NCI-H1092 (cell line): ENCODE measurements at regions not wholly inside any gene's neighbourhood (a gene's known extent, or its start where the extent isn't known, plus 50 kb on each side); places are given as distances from the start of the nearest gene placed in this dataset.
"Not testable (repeated sequence)": the region's sequence is repeated elsewhere in the genome, so short reads cannot be mapped to it uniquely, and the experiment has no call there.

ENCODE experiments used
- DNase-seq: peaks from one replicate; lab custom pipeline; 2025; lab: John Stamatoyannopoulos, UW

DNA sequence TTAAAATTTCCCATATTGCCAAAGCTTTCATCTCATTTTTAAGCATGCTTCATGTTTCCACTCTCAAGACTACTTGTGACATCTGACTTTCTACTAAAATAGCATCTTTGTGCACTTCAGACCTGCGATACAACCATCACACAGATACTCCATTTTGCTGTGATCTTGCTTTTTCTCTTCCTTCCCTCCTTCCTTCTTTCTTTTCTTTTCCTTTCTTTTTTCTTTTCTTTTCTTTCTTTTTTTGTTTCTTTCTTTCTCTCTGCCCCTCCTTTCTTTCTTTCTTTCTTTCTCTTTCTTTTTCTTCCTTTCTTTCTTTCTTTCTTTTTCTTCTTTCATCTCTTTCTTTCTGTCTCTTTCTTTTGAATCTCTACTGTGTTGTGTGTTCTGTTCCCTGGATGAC, 194.0 kb upstream of the KCND2 start:
- no peak for DNase-seq

DNA sequence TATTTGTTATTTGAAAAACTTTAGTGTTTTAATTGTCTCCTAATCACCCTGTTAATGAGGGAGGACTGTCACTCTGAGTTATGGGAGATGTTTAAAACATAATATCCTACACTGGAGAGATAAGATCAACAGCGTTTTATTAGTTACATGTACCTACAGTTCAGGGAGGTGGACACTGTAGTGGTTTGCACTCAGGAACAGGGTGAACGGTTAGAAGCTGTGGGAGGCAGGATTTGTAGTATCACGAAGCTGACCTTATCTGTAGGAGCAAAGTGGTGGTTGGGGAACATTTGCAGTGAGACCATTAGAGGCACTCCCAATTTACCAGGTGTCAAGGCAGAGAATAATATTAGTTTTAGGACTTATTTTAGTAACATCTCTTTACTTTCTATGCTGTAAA, 193.3 kb upstream of the KCND2 start:
- no peak for DNase-seq

DNA sequence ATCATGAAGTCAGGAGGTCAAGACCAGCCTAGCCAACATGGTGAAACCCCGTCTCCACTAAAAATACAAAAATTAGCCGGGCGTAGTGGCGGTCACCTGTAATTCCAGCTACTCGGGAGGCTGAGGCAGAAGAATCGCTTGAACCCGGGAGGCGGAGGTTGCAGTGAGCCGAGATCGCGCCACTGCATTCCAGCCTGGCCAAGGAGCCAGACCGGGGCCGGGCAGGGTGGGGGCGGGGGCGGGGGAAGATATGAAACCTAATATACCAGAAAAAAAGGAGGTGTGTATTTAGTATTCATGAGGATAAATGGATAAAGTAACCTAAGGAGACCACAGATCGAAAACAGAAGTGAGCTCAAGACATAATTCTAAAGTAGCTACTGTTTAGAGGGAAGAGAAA, 186.5 kb upstream of the KCND2 start:
- not testable (repeated sequence) for DNase-seq

DNA sequence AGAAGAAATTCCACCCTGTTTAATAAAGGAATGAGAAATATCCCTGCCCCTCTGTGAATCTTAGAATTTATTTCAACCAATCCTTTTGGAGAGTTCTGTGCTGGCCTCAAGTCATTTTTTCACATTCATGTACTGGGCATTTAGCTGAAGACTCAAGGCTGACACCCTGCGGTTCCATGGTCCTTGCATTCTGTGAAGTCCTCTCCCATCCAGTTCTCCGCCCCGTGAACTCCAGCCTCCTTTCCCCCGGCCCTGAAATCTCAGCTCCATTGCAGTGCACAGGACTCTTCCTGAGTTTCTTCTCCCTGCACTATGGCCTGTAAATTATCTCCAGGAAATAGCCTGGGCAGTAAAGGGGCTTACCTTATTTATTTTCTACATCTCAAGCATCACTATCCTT, 183.0 kb upstream of the KCND2 start:
- no peak for DNase-seq

DNA sequence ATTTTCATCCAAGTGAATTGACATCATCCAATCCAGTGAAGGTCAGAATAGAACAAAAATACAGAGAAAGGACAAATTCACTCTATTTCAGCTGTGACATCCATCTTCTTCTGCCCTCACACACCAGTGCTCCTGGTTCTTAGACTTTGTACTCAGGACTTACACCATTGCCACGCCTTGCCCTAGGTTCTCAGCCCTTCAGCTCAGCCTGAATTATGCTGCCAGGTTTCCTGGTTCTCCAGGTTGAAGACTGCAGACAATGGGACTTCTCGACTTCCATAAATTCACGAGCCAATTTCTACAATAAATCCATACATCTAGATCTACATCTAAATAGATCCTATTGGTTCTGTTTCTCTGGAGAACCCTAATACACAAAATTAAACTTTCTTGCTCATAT, 181.2 kb upstream of the KCND2 start:
- DNase-seq: no peak

DNA sequence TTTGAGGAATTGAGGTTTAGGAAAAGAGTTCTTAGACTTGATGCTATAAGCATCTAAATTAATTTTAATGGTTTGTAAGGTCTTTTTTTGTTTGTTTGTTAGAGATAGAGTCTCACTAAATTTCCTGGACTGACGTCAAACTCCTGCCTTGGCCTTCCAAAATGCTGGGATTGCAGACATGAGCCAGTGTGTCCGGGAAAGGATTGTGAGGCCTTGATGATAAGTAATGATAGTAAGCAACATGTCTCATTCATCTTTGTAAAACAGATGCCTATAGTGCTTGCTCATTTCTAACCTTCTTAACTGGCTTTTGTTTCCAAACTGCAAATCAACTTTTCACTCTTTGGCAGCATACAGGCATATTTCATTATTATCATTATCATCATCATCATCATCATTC, 176.0 kb upstream of the KCND2 start:
- no peak for DNase-seq

DNA sequence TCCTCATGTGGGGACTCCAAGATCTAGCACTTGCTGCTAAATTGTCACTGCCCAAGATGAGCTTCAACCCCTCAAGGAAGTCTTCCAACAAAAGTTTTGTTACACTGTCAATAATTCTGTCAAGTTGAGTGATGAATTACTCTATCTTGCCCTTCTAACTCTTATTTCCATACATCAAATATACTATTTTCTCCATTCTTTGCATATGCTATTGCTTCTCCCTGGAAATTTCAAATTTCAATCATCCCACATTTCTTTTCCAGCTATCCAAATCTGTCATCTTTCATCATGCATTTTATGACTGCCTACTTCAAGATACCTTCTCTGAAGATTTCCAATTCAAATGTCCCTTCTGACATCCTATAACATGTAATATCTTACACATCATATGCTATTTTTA, 175.2 kb upstream of the KCND2 start:
- DNase-seq: no peak

DNA sequence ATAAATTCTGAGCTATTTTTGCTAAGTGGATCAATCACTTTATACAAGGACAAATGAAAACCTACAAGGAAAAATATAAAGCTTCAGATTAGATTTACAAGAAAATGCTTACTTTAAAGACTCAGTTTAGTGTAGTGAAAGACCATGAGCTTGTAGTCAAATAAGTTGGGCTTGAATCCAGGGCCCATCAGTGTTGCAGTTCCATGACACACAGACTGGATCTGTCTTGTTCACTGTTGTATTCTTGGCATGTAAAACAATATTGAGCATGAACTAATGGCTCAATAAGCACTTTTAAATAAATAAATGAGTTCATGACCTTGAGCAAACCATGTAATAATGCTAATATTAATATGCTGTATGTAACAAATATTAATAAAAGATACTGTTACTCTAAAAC, 164.6 kb upstream of the KCND2 start:
- DNase-seq: no peak

DNA sequence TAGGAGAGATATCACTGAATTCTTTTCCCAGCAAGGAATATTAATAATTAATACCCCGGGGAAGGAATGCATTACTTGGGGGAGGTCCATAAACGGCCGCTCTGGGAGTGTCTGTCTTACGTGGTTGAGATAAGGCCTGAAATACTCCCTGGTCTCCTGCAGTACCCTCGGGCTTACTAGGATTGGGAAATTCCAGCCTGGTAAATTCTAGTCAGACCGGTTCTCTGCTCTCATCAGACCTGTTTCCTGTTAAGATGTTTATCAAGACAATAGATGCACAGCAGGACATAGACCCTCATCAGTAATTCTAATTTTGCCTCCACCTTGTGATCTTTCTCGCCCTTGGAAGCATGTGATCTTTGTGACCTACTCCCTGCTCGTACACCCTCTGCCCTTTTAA, 162.8 kb upstream of the KCND2 start:
- DNase-seq: no peak

DNA sequence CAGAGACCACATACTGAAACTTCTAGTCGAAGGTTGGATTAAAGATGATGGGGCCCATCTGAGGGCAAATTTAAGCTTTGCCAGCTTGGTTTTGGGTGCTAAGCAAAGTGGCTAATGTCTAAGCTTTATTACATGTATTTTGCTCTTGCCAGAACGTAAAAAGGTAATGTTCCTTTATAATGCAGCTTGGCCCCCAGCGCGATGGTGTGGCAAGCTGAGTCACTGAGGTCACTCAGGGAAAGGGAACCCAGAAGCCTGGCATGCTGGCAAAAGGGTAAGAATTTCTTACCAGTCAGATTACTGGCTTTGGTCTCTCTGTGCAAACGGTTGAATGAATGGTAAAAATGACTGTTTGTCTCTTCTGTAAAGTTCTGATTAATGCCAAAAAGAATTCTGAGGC, 158.3 kb upstream of the KCND2 start:
- DNase-seq: no peak

DNA sequence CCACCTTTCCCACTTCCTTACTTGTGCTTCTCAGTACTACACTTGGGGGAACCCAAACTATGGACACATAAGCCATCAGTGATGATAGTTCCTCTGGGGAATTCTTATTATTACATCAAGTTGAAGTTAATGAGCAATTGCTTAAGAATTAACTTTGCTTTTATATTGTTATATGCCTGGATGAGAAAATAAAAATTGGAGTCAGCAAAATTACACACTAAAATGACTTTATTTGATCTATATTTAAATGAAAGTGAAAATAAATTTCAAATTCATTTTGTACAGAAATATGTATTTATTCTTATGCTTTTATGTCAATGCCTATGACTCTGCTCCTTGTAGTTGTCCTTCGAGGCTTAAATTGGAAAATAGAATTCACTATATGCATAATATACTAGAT, 149.4 kb upstream of the KCND2 start:
- DNase-seq: no peak

DNA sequence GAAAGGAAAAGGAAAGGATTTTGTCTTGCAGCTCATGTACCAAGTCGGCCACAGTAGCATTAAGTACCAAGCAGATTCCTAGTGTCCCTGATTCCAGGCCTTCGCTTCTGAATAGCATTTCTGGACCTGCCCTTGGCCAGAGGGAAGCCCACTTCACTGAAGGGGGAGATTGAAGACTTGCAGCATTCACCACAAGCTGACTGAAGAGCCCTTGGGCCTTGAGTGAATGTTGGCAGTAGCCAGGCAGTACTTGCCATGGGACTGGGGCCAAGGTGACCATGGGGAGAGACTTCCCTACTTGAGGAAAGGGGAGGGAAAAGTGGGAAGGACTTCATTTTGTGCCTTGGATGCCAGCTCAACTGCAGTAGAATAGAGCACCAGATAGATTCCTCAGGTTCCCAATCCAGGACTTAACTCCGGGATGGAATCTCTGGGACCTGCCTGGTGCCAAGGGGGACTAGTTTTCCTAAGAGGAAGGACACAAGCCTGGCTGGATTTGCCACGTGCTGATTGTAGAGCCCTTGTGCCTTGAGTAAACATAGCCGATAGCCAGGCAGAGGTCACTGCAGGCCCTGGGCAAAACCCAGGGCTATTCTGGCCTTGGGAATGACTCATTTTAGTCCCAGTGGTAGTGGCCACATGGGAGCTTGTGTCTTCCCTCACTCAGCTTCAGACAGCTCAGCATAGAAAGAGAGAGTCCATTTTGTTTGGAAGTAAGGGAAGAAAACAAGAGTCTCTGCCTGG, 141.7 kb upstream of the KCND2 start:
- no peak for DNase-seq

DNA sequence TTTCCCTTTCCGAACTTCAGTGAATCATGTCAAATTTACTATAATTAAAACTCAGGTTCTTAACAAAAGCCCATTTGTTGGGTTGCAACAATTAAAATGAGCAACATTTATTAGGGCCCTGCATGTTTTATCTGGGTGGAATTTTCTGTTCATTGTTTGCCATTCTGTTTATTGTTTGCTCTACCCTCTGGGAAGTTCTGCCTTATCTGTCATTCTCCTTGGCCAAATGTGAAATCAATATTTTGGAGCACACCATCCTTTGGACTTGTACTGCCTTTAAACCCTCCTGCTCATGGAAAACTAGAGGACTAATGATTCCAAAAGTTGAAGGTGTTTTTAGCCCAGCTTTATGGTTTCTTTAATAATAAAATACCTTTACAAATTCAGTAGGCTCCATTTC, 134.5 kb upstream of the KCND2 start:
- no peak for DNase-seq

DNA sequence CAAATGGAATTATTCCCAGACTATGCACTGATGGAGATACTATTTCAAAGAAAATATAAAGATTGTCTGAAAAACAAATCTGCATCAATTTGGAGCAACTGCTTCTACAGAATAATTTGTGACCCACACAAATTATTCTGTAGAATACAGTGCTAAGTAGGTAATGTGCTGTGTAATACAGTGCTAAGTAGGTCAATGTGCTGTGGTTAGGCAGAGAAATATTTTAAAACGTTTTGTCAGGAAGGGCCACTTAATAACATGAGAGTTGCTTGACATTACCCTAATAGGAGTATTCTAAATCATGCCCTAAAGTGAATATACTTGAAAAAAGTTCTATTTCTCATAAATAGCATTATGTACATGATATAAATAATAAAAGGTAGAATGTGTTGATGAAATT, 116.5 kb upstream of the KCND2 start:
- DNase-seq: no peak

DNA sequence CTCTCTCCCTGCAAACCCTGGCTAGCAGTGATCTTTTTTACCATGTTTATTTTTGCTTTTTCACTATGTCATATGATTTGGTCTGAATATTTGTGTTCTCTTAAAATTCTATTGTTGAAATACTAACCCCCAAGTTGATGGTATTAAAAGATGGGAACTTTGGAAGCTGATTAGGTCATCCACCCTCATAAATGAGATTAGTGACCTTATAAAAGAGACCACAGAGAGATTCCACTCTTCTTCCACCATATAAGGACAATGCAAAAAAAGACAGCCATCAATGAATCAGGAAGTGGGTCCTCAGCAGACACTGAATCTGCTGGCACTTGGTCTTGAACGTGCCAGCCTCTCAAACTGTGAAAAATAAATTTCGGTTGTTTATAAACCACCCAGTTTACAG, 112.8 kb upstream of the KCND2 start:
- no peak for DNase-seq

DNA sequence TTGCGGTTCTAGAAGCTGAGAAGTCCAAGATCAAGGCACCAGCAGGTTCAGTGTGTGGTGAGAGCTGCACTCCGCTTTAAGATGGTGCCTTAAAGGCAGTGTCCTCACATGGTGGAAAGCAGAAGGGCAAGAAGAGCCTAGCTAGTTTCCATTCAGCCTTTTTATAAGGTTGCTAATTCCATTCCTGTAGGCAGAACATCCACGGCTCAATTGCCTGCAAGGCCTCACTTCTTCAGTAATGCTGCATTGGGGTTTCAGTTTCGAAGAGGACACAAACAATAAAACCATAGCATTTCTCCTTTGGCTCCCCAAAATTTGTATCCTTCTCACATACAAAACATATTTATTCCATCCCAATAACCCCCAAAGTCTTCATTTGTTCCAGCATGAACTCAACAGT, 109.5 kb upstream of the KCND2 start:
- no peak for DNase-seq

DNA sequence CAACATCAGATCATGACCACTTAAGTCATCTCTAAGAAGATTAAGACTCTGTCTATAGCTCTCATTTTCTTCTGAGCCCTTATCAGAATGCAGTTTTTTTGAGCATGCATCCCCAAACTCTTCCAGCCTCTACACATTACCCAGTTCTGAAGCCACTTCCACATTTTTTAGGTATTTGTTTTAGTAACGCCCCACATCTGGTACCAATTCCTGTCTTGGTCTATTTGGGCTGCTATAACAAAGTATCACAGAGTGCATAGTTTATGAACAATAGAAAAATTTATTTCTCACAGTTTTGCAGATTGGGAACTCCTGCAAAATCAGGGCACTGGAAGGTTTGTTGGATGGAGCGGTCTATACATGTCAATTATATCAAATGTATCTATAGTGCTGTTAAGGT, 107.7 kb upstream of the KCND2 start:
- DNase-seq: no peak

DNA sequence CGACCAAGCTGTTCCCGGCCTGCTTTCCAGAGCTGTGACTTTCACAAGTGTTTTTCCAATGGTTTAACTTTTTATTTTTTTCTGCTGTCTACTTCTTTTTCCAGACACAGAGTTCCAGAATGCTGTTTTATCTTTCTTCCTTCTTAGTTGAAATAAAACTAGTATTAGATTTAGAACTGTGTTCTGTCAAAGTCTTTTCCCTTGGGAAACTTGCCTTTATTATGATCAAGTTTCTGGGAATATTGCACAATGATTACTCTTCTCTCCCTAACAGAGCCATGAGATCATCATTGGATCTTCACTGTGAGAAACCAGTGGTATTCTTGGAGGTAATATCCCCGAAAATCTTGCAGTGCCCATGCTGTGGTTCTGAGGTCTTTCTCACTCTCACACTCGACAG, 104.9 kb upstream of the KCND2 start:
- DNase-seq: no peak

DNA sequence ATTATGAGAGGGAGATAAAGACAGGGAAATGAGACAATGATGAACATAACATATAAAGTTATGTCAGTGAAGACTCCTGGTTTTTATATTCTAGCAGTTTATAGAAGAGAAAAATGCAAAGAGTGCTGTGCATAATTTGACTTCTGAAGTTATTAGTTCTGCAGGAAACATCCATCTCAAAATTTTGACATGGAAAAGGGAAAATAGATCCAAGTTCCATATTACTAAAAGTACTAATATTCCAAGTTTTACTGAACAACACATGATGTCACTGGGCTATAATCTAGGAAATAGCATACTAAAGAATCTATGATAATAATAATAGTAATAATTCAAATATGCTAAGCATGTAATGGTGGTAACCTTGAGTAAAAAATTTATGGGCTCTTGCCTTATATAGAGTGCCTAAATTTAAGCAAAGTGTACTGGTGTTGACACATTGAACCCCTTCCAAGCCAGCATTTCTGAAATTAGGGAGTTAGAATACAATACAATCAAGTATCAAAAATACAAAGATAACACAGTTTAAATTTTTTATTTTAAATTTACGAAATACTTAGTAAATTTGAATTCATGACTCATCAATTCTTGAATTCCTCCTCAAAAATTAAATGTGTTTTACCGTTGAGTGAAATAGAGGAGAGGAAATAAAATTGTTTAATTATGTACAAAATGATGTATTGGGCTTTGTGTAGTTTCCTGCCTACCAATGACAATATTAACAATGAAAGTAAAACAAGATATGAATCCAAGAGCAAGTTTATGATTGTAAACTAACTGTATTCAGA, 102.8 kb upstream of the KCND2 start:
- no peak for DNase-seq

DNA sequence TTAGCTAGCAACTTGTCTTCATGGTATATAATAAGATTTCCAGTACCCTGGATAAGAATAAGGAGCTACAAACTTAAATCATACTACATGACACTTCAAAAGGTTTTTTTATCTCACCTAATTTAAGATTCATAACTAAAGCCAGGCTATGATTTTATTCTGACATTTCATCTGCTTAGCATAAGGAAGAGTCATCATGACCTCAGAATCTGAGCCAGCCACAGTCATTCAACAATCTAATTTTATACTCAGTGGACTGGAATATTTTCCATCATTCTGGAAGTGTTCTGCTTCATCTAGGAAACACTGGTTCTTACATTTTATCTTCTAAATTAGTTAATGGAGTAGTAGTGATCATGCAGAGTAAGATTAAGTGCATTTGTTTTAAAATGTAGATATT, 102.1 kb upstream of the KCND2 start:
- no peak for DNase-seq

DNA sequence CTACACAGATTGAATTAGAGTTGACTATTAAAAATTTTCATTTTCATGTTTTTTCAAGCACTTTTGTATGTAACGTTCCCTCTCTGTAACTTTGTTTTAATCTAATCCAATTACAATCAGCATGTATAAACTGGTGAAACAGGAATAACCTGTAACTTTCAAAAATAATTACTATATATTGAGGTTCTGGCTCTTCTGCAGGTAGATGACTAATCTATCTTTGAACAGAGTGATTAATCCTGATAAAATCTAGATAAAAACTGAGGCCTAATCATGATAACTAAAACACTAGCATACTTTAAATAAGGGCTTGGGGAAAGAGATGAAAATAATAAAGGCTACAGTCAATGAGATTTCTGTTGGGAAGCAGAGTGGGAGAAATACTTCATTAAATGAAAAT, 101.6 kb upstream of the KCND2 start:
- DNase-seq: no peak

DNA sequence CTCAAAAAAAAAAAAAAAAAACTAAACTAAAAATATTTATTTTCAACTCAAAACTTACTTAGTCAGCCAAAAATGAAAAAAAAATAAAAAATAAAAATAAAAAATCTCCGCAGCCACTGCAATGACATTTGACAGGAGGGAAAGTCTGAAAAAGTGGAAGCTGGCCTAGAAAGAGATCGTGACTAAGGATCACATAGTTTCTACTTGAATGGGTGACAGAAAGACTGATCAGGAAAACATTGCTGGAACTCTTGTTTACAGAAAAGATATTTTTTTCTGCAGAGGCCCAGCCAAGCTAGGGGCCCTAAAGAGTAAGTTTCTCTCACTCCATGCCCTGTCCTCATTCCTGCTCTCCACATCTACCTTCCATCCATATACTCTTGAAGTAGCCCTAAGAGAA, 92.8 kb upstream of the KCND2 start:
- no peak for DNase-seq

DNA sequence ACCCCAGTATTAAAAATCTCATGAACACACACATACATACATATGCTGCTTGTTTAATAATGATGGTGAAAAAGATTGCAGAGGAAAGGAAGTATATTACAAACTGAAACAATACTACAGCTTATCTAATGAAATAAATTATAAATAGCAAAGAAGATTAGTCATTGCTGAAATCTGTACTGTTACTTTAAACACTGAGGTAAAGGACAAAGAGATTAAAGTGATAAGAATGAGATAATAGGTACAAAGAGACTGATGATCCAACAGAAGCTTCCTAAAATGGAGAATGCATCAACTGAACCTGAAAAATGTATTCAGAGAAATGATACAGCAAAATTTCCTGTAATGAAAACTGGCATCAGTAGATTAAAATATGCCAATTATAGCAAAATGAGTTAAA, 91.5 kb upstream of the KCND2 start:
- DNase-seq: no peak

DNA sequence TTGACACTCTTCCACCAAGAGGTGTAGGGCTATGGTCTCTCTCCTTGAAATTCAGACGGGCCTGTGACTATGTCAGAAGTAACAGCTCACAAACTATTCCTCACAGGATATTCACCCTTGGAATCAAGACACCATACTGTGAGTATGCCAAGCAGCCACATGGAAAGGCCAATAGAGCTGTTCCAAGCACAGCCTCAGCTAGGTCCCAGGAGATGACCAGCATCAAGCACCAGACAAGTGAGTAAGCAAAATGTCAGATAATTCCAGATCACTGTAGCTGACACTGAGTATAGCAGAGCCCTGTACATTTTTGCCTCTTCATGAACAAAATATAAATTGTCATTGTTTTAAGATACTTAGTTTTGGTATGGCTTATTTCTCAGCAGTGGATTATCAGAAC, 88.1 kb upstream of the KCND2 start:
- DNase-seq: no peak
